AG04449 (cell line): ENCODE measurements at regions not wholly inside any gene's neighbourhood (a gene's known extent, or its start where the extent isn't known, plus 50 kb on each side); places are given as distances from the start of the nearest gene placed in this dataset.

Experiments used
- CTCF ChIA-PET: fragments of 350-600 bp; formaldehyde crosslinking; extraction: SDS; loops from one replicate; lab custom pipeline; 2021; ENCODE audit warnings: antibody characterized with exemption; lab: Yijun Ruan, JAX
- POLR2A ChIA-PET: fragments of 400-600, 350-600 bp; formaldehyde crosslinking; extraction: SDS; loops from one replicate; lab custom pipeline; 2020; ENCODE audit warnings: antibody characterized with exemption, inconsistent platforms; lab: Yijun Ruan, JAX
- DNase-seq: peaks from one replicate; pipeline ENCODE4 v3.0.0-alpha.2; 2010; ENCODE audit warnings: low read depth, low spot score
- H3K4me3 ChIP-seq: 2 replicates; pipeline ENCODE4 v1.5.1; 2011; ENCODE audit warnings: low read depth, mild to moderate bottlenecking, control low read depth, low read length
- TF ChIP-seq, protein P1 (sequence below): IDR thresholded peaks from one replicate; pipeline ENCODE4 v1.5.1; 2011; ENCODE audit warnings: mild to moderate bottlenecking, moderate library complexity, low read length, control low read depth, inconsistent platforms; ENCODE audit not compliant: insufficient read depth; ENCODE audit errors: missing control alignments

- no peak overlapping the region for H3K4me3 ChIP-seq
- TF ChIP-seq, protein P1, sequence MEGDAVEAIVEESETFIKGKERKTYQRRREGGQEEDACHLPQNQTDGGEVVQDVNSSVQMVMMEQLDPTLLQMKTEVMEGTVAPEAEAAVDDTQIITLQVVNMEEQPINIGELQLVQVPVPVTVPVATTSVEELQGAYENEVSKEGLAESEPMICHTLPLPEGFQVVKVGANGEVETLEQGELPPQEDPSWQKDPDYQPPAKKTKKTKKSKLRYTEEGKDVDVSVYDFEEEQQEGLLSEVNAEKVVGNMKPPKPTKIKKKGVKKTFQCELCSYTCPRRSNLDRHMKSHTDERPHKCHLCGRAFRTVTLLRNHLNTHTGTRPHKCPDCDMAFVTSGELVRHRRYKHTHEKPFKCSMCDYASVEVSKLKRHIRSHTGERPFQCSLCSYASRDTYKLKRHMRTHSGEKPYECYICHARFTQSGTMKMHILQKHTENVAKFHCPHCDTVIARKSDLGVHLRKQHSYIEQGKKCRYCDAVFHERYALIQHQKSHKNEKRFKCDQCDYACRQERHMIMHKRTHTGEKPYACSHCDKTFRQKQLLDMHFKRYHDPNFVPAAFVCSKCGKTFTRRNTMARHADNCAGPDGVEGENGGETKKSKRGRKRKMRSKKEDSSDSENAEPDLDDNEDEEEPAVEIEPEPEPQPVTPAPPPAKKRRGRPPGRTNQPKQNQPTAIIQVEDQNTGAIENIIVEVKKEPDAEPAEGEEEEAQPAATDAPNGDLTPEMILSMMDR = no peak
- no peak for DNase-seq
- CTCF ChIA-PET = no interaction called here
- POLR2A ChIA-PET = no interaction called here
Measured at GRCh38 chr16:56081371-56081770, 109.9 kb upstream of the GNAO1 start.

- ChIA-PET POLR2A (no interaction called here), CTCF (no interaction called here)
- H3K4me3 ChIP-seq = no peak overlapping the region
- DNase-seq = no peak
- TF ChIP-seq, protein P1 = no peak
Measured at GRCh38 chr16:56075732-56076388, 115.4 kb upstream of the GNAO1 start.

DNA sequence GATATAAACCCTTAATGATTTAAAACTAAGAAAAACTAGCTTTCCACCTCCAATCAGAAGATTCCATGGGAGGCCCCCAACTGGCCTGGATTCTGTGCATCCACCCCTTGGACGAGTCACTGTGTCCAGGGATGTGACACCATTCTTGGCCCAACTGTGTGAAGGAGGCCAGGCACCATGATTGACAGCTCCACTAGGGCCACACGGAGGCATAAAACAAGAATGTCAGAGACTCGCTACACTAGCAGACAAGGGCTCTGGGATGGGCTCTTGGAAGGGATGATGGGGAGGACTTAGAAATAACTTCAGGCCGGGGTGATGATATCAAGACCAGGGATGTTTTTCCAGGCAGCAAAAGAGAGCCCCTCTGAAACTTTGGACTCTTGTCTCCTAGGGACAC is 117.8 kb upstream of the GNAO1 start:
- TF ChIP-seq, protein P1 = no peak
- no peak overlapping the region for H3K4me3 ChIP-seq
- no peak for DNase-seq
- POLR2A ChIA-PET = no interaction called here
- CTCF ChIA-PET = no interaction called here

- no peak overlapping the region for H3K4me3 ChIP-seq
- TF ChIP-seq, protein P1 = no peak
- CTCF ChIA-PET = no interaction called here
- DNase-seq = no peak
- POLR2A ChIA-PET = no interaction called here
Measured at GRCh38 chr16:56072096-56072495, 119.2 kb upstream of the GNAO1 start.

- CTCF ChIA-PET = no interaction called here
- POLR2A ChIA-PET = no interaction called here
- DNase-seq = no peak
- no peak overlapping the region for H3K4me3 ChIP-seq
- TF ChIP-seq, protein P1 = no peak
Measured at GRCh38 chr16:56068816-56069215, 122.5 kb upstream of the GNAO1 start.

- CTCF ChIA-PET = no interaction called here
- DNase-seq = no peak
- TF ChIP-seq, protein P1 = no peak
- POLR2A ChIA-PET = no interaction called here
- H3K4me3 ChIP-seq = no peak overlapping the region
Measured at GRCh38 chr16:56068314-56068713, 123.0 kb upstream of the GNAO1 start.
